HG03342 (cell line): ENCODE measurements at regions not wholly inside any gene's neighbourhood (a gene's known extent, or its start where the extent isn't known, plus 50 kb on each side); places are given as distances from the start of the nearest gene placed in this dataset.

ENCODE experiments used
- ATAC-seq: cut with Tn5 transposase; IDR thresholded peaks from one replicate; pipeline ENCODE4 v1.9.1; 2021; ENCODE audit warnings: mild to moderate bottlenecking, moderate library complexity; ENCODE audit not compliant: unreplicated experiment

GRCh38 chr21:27408826-27409225, 441.9 kb upstream of the ADAMTS5 start:
- ATAC-seq: no peak

- no peak for ATAC-seq
Measured at GRCh38 chr21:27407271-27407670, 440.4 kb upstream of the ADAMTS5 start.

DNA sequence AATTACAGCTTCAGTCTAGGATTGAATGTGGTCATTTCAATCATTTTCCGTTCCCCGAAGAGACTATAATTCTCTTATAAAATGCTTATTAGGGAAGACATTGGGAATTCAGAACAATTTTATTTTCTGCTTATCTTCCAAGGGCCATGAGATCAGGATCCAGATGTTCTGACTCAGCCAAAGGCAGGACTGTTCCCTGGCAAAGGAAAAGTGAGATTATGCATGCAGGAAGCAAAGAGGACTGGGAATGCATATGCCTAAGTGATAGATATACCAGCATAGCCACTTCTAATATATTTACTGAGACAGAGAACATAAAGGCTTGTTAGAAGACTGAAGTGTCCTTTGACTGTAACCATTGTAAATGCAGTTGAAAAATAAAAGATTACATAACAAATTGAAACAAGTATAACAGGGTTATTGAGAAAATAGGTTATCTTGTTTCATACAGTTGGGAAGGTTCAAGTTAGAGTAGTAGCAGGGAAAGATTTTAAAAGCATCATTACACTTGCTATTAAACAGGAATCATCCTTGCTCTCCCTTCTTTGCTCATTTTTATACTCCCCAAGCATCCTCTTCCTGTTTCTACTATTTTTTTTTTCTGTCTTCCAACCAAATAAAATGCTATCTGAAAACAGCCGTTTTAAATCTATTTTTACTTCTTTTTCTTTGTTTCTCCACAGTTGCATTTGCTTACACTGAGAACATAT, 439.6 kb upstream of the ADAMTS5 start:
- no peak for ATAC-seq

GRCh38 chr21:27403011-27403410, 436.1 kb upstream of the ADAMTS5 start:
- ATAC-seq: no peak

DNA sequence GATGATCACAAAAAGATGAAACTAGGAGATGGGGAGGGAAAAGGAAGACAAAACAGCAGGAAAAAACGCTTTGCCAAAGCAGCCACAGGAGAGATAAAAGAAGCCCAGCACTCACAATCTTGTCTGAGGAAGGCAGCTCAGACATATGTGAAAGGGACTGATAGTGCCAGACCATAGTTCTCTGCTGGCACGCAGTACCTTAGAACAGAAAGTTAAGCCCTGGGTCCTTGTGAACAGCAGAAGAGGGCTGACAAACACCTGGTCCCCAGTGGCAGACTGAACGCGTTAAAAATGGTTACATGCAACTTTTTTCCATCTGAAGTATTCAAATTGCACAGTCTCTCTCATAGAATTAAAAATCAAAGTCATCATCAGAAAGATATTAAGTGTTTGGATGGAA, 433.2 kb upstream of the ADAMTS5 start:
- no peak for ATAC-seq

DNA sequence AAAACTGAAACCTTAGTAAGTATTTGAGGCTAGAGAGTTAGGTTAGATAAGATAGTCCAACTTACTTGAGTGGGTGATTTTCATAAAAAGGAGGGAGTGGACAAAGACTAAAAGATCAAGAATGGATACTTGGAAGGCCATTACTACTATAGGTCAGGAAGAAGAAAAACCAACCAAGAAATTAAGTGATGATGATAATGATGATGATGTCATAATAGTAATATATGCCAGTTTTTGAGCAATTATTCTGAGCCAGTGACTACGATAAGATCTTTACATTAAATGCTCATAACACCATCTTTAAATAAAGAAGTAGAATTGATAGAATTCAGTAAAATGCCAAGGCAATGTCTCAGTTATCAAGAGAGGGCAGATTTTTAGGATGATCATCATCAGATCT, 430.7 kb upstream of the ADAMTS5 start:
- no peak for ATAC-seq

- no peak for ATAC-seq
Measured at GRCh38 chr21:27393726-27394125, 426.8 kb upstream of the ADAMTS5 start.

DNA sequence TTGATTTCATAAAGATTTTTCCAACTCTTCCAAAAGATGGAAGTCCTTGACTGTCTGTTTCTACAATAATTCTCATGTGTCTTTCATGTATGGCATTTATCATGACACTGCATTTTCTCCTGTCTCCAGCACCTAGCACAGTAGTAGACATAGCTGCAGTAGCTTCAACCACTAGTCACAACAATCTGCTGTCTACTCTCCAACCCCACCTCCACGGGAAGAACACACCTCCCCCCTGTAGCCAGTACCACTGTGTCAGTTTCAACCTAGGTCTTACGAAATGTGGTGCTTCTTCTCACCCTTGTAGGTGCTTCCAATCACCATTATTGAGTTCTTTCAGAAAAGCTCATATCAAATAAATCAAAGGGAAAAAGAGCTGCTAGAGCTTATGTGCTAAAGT, 425.1 kb upstream of the ADAMTS5 start:
- no peak for ATAC-seq

DNA sequence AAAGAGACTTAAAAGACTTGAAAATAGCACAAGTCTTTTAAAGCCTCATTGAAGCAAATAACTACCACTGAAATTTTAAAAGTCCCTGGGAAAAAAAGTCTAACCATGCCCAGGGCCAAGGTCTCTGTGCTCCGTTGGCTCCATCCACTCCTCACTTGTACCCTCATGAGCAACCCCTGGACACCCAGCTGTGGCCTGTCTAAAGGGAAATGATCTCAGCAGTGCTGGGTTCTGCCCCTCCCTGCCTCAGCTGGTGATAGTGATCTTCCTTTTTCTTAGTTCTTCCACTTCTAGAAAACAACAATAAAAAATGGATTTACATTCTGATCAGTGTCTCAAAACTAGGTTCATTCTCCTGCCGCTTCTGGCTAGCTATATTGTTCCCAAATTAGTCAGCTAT, 423.5 kb upstream of the ADAMTS5 start:
- no peak for ATAC-seq

DNA sequence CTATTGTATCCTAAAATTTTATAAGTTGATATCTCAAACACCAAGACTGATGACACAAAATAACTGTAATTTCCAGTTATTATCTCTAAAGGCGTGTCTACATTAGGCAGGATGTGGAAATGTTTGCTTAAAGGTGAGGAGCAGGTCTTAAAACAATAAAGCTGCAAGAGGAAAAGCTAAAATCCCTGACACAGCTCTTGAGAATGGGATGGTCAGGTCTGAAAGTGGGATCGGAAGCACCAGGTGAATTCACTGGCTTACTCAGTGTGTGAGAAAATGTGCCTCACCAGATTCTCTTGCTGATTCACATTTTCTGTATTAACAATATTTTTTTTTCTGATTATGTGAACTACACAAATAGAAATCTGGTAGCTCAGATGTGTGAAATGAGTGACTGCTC, 421.9 kb upstream of the ADAMTS5 start:
- ATAC-seq: no peak

- no peak for ATAC-seq
Measured at GRCh38 chr21:27382404-27382803, 415.5 kb upstream of the ADAMTS5 start.

- ATAC-seq: no peak
Measured at GRCh38 chr21:27380303-27380702, 413.4 kb upstream of the ADAMTS5 start.

GRCh38 chr21:27379354-27379753, 412.5 kb upstream of the ADAMTS5 start:
- ATAC-seq: no peak

DNA sequence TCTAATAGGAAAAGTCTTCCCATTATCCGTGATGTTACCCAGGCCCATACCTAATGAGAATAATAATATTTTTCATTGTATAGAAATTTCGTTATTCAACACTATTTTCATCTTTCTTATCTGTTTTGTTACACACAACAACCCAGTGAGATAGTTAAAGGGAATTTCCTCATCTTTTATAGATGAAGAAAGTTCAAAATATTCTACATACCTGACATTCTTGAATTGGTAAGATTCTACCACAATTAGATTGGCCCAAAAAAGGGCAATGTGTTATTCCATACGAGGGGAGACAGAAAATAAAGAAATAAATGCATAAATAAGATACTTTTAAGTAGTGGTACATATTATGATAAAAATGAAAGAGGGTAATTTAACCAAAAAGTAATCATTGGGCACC, 405.5 kb upstream of the ADAMTS5 start:
- ATAC-seq: no peak

GRCh38 chr21:27371975-27372331, 405.1 kb upstream of the ADAMTS5 start:
- no peak for ATAC-seq

GRCh38 chr21:27371115-27371974, 404.5 kb upstream of the ADAMTS5 start:
- no peak for ATAC-seq

DNA sequence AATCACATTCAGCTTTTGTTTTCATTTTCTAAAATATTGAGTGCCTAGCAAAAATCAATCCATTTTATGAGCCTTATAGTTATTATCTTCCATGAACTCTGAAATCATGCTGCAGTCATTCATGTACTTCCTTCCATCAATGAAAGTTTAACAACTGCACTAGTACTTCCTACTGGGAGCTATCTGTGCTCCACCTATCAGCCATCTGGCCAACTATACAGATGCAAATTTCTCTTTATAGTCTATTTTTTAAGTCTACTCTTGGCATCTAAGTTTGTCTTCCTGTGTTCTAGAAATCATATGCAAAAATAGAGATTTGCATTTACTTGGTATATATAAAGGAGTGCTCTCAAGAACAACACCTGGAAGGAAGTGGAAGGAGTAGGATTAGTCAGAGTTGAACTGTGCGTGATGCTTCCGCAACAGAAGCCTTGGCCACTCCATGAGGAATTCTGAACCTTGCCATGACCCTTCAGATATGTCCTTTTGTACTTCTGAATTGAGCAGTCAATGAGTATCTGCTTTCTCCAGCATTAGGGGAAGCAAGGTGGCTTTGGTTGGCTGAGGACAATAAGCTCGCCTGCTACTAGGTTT, 403.2 kb upstream of the ADAMTS5 start:
- no peak for ATAC-seq

DNA sequence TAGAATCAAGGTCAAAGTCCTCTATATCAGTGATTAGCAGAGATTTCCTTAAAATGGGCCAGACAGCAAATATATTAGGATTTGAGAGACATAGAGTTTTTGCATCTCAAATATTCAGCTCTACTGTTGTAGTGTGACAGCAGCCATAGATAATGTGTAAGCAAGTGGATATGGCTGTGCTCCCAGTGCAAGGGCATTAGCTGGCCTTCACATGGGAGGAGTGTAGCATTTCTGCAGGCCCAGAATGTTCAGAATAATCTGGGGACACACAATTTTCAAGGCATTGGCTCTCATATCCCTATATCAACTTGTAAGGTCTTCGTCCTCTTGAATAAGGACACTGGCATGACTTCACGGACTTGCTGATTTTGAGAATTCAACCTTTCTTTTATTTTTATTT, 402.3 kb upstream of the ADAMTS5 start:
- no peak for ATAC-seq

DNA sequence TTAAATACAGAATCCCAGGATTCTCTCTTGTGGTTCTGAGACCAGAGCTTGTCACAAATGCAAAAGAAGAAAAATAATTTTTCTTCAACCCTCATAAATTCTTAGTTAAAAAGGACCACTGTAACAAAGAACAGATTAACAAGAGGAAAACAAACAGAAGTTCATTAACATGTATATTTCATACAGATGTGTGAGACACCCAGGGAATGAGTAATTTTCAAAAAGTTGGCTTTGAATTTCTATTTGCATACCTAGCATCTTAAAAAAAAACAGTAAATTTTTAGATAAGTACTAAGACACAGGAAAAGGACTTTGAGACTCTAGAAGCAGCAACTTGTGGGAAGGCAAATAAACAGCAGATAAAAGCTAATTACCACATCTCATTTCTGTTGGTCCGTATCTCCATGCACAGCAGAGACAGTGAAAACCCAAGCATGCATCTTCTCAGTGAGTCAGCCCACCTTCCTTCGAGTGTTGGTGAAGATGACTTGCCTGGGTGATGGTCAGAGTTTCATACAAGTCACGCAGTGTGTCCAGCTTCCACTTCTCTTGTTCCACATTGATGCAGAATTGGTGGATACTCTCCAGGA, 399.9 kb upstream of the ADAMTS5 start:
- ATAC-seq: no peak

DNA sequence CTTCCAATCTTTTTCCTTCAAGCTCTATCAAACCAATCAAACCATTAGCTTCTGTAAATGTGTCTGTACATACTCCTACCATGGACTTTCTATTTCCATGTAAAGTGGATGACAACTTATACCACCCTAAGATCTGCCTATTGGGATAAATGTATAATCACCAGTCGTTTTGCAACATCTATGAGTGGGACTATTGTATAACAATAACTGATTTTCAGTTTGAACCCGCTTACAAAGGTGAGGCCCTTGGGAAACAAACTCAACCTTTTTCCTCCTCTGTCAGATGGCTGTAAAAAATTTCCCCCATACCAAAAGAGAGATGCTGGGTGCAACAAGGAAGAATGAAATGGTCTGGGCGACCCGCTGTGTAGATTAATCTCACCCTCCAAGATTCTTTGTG, 399.1 kb upstream of the ADAMTS5 start:
- ATAC-seq: no peak

GRCh38 chr21:27365394-27365793, 398.5 kb upstream of the ADAMTS5 start:
- ATAC-seq: no peak
